ENCODE measurements at regions not wholly inside any gene's neighbourhood (a gene's known extent, or its start where the extent isn't known, plus 50 kb on each side); places are given as distances from the start of the nearest gene placed in this dataset.

DNA sequence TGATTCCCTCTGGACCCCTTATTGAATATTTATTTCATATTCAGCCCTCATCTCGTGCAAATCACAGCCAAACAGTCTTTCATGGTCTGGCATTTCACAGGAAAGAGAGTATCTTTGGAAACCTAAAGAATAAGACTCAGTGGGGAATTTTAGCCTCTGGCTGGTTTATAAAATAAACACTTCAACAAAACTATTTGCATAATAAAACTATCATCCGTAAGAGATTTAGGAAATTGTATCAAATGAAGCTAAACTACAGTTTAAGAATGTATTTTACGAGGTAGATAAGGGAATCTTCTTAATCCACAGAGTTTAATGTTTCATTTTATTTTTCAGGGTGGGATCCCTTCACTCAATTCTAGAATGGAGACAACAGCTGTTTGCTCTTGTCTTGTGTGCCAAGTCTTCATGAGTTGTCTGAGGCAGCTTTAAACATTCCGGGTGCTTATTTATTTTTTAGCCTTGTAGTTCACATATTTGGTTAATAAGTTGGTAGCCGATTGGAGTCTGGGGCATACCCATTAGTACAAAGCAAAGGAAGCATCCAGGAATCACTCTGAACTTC lies 634.4 kb upstream of the KLF12 start:
- no peak for TF ChIP-seq YY1 (IDR thresholded peaks at IDR 0.05; ENCODE audit: low read depth)
- TF ChIP-seq EP300 (IDR thresholded peaks at IDR 0.05; ENCODE audit: borderline replicate concordance) = no peak

All from Ishikawa (cell line).